ENCODE measurements at regions not wholly inside any gene's neighbourhood (a gene's known extent, or its start where the extent isn't known, plus 50 kb on each side); places are given as distances from the start of the nearest gene placed in this dataset.

DNA sequence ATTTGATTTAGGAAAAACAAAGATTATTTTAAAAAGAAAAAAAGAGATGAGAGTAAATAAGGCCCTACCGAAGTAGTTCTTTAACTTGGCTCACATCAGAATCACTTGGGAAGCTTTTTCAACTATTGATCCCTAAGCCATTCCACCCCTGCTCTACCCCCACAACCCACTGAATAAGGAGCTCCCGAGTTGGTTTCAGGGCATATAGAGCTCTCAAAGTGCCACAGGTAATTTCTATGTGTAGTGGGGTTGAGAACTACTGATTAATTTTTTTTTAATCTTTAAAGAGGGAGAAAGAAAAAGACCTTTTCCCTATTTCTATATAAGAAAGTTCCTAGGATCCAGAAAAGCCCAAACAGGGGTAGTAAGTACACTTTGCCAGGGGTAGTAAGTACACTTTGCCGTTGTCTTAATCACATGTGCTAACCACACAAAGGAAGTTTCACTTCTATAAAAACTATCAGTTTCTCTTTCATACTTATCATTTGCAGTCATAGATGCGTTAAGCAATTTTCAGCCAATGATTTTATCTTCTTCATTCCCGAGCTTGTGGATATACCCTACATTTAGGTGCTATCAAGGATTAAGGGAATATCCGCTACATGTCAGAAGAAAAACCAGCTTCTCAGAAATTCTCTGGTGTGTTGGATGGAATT lies 108.4 kb upstream of the ZC3H12C start:
- no peak overlapping the region for H3K27ac Mint-ChIP-seq
- H3K27me3 Mint-ChIP-seq (ENCODE audit: insufficient read depth, low read depth): no peaks in the 10 kb centered on the region
- Histone ChIP-seq H3K4me2 (no peak overlapping the region), H4K20me1 (ENCODE audit: low read depth) (no peaks in the 10 kb centered on the region), H3F3A (ENCODE audit: low read depth) (no peaks in the 10 kb centered on the region), H3K9me3 (ENCODE audit: low read depth) (no peaks in the 10 kb centered on the region), H3K4me1 (no peaks in the 10 kb centered on the region), H3K4me3 (no peak overlapping the region), H3K27ac (no peak overlapping the region), H3K27me3 (no peaks in the 10 kb centered on the region), H2AFZ (replicated peaks) (no peak overlapping the region), H3K79me2 (ENCODE audit: low read depth) (no peaks in the 10 kb centered on the region), H3K9ac (no peak overlapping the region), H3K36me3 (no peaks in the 10 kb centered on the region)
- no peak for DNase-seq (ENCODE audit: low spot score)
- no peak overlapping the region for H3K4me3 Mint-ChIP-seq
- no peaks in the 10 kb centered on the region for H3K4me1 Mint-ChIP-seq
- no peaks in the 10 kb centered on the region for H3K9me3 Mint-ChIP-seq
- TF ChIP-seq, protein P1, sequence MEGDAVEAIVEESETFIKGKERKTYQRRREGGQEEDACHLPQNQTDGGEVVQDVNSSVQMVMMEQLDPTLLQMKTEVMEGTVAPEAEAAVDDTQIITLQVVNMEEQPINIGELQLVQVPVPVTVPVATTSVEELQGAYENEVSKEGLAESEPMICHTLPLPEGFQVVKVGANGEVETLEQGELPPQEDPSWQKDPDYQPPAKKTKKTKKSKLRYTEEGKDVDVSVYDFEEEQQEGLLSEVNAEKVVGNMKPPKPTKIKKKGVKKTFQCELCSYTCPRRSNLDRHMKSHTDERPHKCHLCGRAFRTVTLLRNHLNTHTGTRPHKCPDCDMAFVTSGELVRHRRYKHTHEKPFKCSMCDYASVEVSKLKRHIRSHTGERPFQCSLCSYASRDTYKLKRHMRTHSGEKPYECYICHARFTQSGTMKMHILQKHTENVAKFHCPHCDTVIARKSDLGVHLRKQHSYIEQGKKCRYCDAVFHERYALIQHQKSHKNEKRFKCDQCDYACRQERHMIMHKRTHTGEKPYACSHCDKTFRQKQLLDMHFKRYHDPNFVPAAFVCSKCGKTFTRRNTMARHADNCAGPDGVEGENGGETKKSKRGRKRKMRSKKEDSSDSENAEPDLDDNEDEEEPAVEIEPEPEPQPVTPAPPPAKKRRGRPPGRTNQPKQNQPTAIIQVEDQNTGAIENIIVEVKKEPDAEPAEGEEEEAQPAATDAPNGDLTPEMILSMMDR (IDR thresholded peaks at IDR 0.05): no peak
- TF ChIP-seq EZH2 (IDR thresholded peaks at IDR 0.05) (no peak), EZH2phosphoT487 (IDR thresholded peaks at IDR 0.05) (no peak)
- H3K36me3 Mint-ChIP-seq: no peaks in the 10 kb centered on the region

DNA sequence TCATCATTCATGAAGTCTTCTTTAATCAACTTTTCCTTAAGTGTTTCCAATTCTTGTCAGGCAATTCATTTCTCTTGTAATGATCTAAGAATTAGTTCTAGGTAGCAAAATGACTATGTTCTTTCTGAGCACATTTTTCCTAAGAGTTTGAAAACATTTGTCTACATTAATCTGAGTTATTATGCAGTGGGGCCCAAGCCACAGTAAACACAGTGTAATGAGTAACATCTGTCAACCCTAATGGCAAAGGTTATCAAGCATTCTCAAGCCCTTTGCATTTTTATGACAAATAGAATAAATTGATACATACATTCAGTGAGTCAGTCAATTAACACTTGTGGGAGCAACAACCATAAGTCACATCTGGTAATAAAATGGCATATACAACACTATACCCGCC lies 106.7 kb upstream of the ZC3H12C start:
- Histone ChIP-seq H3K36me3 (no peaks in the 10 kb centered on the region), H3K9ac (no peak overlapping the region), H3F3A (ENCODE audit: low read depth) (no peaks in the 10 kb centered on the region), H3K4me1 (no peaks in the 10 kb centered on the region), H3K79me2 (ENCODE audit: low read depth) (no peaks in the 10 kb centered on the region), H2AFZ (replicated peaks) (no peak overlapping the region), H3K4me3 (no peak overlapping the region), H3K9me3 (ENCODE audit: low read depth) (no peaks in the 10 kb centered on the region), H4K20me1 (ENCODE audit: low read depth) (no peaks in the 10 kb centered on the region), H3K4me2 (no peak overlapping the region), H3K27ac (no peak overlapping the region), H3K27me3 (no peaks in the 10 kb centered on the region)
- no peak for TF ChIP-seq EZH2phosphoT487 (IDR thresholded peaks at IDR 0.05)
- TF ChIP-seq EZH2 (IDR thresholded peaks at IDR 0.05): no peak
- TF ChIP-seq, protein P1 (IDR thresholded peaks at IDR 0.05): no peak
- Mint-ChIP-seq H3K27me3 (ENCODE audit: insufficient read depth, low read depth) (no peaks in the 10 kb centered on the region), H3K27ac (no peak overlapping the region), H3K4me1 (no peaks in the 10 kb centered on the region), H3K4me3 (no peak overlapping the region), H3K36me3 (no peaks in the 10 kb centered on the region), H3K9me3 (no peaks in the 10 kb centered on the region)
- no peak for DNase-seq (ENCODE audit: low spot score)

DNA sequence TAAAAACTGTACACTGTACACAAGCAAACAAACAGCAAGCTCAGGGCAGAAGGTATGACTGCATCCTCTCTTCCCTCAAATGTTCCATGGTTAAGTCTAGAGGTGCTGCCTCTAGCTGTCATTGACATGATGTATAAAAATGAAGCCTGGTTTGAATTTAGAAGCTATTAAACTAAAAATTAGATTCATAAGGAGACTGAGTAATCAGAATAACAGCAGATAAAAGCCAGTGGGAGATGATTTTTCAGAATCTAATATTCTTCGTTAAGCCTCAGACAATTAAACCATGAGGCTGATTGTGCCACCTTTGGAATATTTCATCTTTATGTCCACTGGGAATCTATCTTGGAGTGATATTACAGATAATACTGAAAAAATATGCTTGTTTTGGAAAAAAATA lies 101.4 kb upstream of the ZC3H12C start:
- no peak overlapping the region for H3K9ac ChIP-seq
- Mint-ChIP-seq H3K9me3 (no peaks in the 10 kb centered on the region), H3K27me3 (ENCODE audit: insufficient read depth, low read depth) (no peaks in the 10 kb centered on the region), H3K36me3 (no peaks in the 10 kb centered on the region), H3K27ac (no peak overlapping the region), H3K4me3 (no peak overlapping the region), H3K4me1 (no peaks in the 10 kb centered on the region)
- no peaks in the 10 kb centered on the region for H3K4me1 ChIP-seq
- no peaks in the 10 kb centered on the region for H3F3A ChIP-seq (ENCODE audit: low read depth)
- DNase-seq (ENCODE audit: low spot score): no peak
- H3K27me3 ChIP-seq: no peaks in the 10 kb centered on the region
- no peak for TF ChIP-seq EZH2phosphoT487 (IDR thresholded peaks at IDR 0.05)
- TF ChIP-seq, protein P1 (IDR thresholded peaks at IDR 0.05): no peak
- no peak for TF ChIP-seq EZH2 (IDR thresholded peaks at IDR 0.05)
- no peaks in the 10 kb centered on the region for H3K79me2 ChIP-seq (ENCODE audit: low read depth)
- no peak overlapping the region for H2AFZ ChIP-seq (replicated peaks)
- H3K27ac ChIP-seq: no peak overlapping the region
- no peaks in the 10 kb centered on the region for H4K20me1 ChIP-seq (ENCODE audit: low read depth)
- H3K4me3 ChIP-seq: no peak overlapping the region
- no peaks in the 10 kb centered on the region for H3K36me3 ChIP-seq
- H3K4me2 ChIP-seq: no peak overlapping the region
- H3K9me3 ChIP-seq (ENCODE audit: low read depth): no peaks in the 10 kb centered on the region
